ENCODE measurements at regions not wholly inside any gene's neighbourhood (a gene's known extent, or its start where the extent isn't known, plus 50 kb on each side); places are given as distances from the start of the nearest gene placed in this dataset.

- Histone ChIP-seq H3K9me3 (no peaks in the 10 kb centered on the region), H3K27me3 (no peaks in the 10 kb centered on the region), H3K36me3 (no peaks in the 10 kb centered on the region), H3K4me3 (no peak overlapping the region), H3K4me1 (peaks cover 0 to 5% (median 4%) of the 10 kb centered on the region in 3 donors), H3K27ac (no peak overlapping the region)
- no peak for TF ChIP-seq POLR2A (IDR thresholded peaks at IDR 0.05)
- TF ChIP-seq, protein P1, sequence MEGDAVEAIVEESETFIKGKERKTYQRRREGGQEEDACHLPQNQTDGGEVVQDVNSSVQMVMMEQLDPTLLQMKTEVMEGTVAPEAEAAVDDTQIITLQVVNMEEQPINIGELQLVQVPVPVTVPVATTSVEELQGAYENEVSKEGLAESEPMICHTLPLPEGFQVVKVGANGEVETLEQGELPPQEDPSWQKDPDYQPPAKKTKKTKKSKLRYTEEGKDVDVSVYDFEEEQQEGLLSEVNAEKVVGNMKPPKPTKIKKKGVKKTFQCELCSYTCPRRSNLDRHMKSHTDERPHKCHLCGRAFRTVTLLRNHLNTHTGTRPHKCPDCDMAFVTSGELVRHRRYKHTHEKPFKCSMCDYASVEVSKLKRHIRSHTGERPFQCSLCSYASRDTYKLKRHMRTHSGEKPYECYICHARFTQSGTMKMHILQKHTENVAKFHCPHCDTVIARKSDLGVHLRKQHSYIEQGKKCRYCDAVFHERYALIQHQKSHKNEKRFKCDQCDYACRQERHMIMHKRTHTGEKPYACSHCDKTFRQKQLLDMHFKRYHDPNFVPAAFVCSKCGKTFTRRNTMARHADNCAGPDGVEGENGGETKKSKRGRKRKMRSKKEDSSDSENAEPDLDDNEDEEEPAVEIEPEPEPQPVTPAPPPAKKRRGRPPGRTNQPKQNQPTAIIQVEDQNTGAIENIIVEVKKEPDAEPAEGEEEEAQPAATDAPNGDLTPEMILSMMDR (IDR thresholded peaks at IDR 0.05): no peak
- intact Hi-C loops (cut with DNase I): no loop called here
- no peak for DNase-seq
- WGBS, 2 donors: 55 to 72% methylated on average over 1 of the region's 1 CpG
Measured at GRCh38 chr11:109309153-109309552, 112.8 kb upstream of the C11orf87 start.

DNA sequence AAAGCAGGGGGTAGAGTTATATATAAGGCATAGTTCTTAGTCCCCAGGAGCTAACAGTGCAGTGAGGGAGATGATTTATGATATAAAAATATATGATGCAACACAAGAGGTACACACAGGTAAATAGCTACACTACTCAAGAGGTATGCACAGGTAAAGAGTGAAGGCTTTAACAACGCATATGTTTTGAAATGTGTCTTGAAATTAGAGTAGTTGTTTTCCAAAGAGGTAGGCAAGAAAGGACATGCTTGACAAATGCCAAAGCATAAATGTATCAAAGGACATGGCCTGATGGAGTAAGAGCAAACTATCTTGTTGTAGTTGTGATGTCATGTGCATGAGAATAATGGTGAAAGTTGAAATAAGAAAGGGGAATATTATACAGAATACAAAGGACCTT is 104.3 kb upstream of the C11orf87 start:
- no peak overlapping the region for H3K27ac ChIP-seq
- DNase-seq: no peak
- TF ChIP-seq, protein P1 (IDR thresholded peaks at IDR 0.05): no peak
- no peak for TF ChIP-seq POLR2A (IDR thresholded peaks at IDR 0.05)
- intact Hi-C loops (cut with DNase I): no loop called here
- no peaks in the 10 kb centered on the region for H3K36me3 ChIP-seq
- 32 to 56% methylated on average over 1 of the region's 1 CpG for WGBS, 2 donors
- H3K27me3 ChIP-seq: no peaks in the 10 kb centered on the region
- no peaks in the 10 kb centered on the region for H3K9me3 ChIP-seq
- H3K4me1 ChIP-seq: peaks cover 0 to 4% (median 3%) of the 10 kb centered on the region in 3 donors
- no peak overlapping the region for H3K4me3 ChIP-seq

DNA sequence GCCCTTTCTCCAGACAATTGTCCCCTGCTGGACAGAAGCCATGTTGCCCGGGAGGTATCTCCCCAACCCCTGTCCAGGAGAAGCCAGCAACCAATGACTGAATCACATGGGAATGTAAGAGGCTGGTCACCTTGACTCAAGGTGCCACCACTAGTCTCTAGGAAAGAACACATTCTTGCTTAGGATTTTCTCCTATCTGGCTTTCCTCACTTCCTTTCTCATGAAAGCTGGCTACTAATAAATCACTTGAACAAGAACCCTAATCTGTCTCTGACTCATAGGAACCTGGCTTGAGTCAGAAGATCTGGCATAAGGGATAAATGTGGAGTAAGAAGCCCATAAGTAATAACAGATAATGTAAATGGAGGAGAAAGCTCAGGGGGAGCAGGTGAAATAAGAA is 101.4 kb upstream of the C11orf87 start:
- Histone ChIP-seq H3K27me3 (no peaks in the 10 kb centered on the region), H3K4me3 (no peak overlapping the region), H3K9me3 (no peaks in the 10 kb centered on the region), H3K36me3 (no peaks in the 10 kb centered on the region), H3K4me1 (peaks cover 0 to 4% (median 3%) of the 10 kb centered on the region in 3 donors), H3K27ac (no peak overlapping the region)
- 33 to 40% methylated on average over 1 of the region's 1 CpG for WGBS, 2 donors
- no peak for DNase-seq
- intact Hi-C loops (cut with DNase I): no loop called here
- TF ChIP-seq POLR2A (IDR thresholded peaks at IDR 0.05): no peak
- TF ChIP-seq, protein P1 (IDR thresholded peaks at IDR 0.05): peak in 1 of 6 experiments; percentile 6

- Histone ChIP-seq H3K9me3 (no peaks in the 10 kb centered on the region), H3K27me3 (no peaks in the 10 kb centered on the region), H3K36me3 (no peaks in the 10 kb centered on the region), H3K4me3 (no peak overlapping the region), H3K4me1 (no peaks in the 10 kb centered on the region), H3K27ac (no peak overlapping the region)
- intact Hi-C loops (cut with DNase I): no loop called here
- TF ChIP-seq POLR2A (IDR thresholded peaks at IDR 0.05): no peak
- TF ChIP-seq, protein P1 (IDR thresholded peaks at IDR 0.05): no peak
- DNase-seq: no peak
- 57 to 84% methylated on average over 1 of the region's 1 CpG for WGBS, 2 donors
Measured at GRCh38 chr11:109326781-109327180, 95.2 kb upstream of the C11orf87 start.

DNA sequence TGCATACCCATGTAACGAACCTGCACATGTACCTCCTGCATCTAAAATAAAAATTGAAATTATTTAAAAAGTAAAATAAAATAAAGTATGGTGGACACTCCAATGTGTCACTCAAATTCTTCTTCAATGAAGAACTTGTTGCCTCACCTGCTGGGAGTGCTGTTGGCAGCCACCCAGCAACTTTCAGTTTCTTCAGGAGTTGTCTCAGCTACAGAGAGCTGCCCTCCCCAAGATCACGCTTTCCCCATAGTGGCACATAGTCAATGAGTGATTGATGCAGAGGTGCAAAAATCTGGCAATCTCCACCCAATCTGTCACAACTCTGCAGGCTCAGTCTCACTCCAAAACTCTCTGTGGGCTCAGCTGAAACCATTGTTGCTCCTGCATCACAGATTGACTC is 92.3 kb upstream of the C11orf87 start:
- Histone ChIP-seq H3K9me3 (no peaks in the 10 kb centered on the region), H3K4me3 (no peak overlapping the region), H3K27me3 (no peaks in the 10 kb centered on the region), H3K36me3 (no peaks in the 10 kb centered on the region), H3K4me1 (no peaks in the 10 kb centered on the region), H3K27ac (no peak overlapping the region)
- 71 to 79% methylated on average over 2 of the region's 2 CpGs for WGBS, 2 donors
- TF ChIP-seq, protein P1 (IDR thresholded peaks at IDR 0.05): no peak
- TF ChIP-seq POLR2A (IDR thresholded peaks at IDR 0.05): no peak
- intact Hi-C loops (cut with DNase I): no loop called here
- no peak for DNase-seq

Measured in esophagus squamous epithelium (tissue), 5 donors.